ENCODE measurements at regions not wholly inside any gene's neighbourhood (a gene's known extent, or its start where the extent isn't known, plus 50 kb on each side); places are given as distances from the start of the nearest gene placed in this dataset.

DNA sequence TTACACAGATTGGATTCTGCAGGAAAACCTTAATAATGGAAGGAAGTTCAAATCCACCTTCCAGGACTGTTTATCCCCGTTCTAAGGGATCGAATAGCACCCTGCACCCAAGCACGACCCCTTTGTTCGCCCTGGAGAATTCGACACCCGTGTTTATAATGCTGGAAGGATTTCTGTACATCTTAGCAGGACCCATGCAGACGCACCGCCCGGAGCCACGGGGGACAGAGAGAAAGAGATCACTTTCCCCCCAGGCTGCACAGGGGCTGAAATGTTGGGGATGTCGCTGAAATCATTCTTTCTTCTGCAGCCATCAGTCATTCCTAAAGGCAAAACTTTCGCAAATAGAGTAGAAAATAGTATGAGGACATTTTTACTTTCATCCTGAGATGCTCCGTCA, 238.7 kb upstream of the SALL3 start:
- TF ChIP-seq, protein P1, sequence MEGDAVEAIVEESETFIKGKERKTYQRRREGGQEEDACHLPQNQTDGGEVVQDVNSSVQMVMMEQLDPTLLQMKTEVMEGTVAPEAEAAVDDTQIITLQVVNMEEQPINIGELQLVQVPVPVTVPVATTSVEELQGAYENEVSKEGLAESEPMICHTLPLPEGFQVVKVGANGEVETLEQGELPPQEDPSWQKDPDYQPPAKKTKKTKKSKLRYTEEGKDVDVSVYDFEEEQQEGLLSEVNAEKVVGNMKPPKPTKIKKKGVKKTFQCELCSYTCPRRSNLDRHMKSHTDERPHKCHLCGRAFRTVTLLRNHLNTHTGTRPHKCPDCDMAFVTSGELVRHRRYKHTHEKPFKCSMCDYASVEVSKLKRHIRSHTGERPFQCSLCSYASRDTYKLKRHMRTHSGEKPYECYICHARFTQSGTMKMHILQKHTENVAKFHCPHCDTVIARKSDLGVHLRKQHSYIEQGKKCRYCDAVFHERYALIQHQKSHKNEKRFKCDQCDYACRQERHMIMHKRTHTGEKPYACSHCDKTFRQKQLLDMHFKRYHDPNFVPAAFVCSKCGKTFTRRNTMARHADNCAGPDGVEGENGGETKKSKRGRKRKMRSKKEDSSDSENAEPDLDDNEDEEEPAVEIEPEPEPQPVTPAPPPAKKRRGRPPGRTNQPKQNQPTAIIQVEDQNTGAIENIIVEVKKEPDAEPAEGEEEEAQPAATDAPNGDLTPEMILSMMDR (IDR thresholded peaks at IDR 0.05; ENCODE audit: low read depth, low read length, poor library complexity, severe bottlenecking): no peak
- no peak for TF ChIP-seq EZH2phosphoT487 (IDR thresholded peaks at IDR 0.05; ENCODE audit: borderline replicate concordance, low read length)
